GM12875 (cell line): ENCODE measurements at regions not wholly inside any gene's neighbourhood (a gene's known extent, or its start where the extent isn't known, plus 50 kb on each side); places are given as distances from the start of the nearest gene placed in this dataset.

Source experiments
- H3K4me3 ChIP-seq: one replicate; pipeline ENCODE4 v1.5.1; 2011; ENCODE audit warnings: low read depth, low read length, control low read depth
- CTCF ChIP-seq: IDR thresholded peaks from 2 replicates; pipeline ENCODE4 v1.5.1; 2011; ENCODE audit warnings: low read depth, mild to moderate bottlenecking, control low read depth, inconsistent platforms, low read length, moderate library complexity, borderline replicate concordance; ENCODE audit not compliant: insufficient read depth

GRCh38 chr20:60751826-60752225 lies 500.2 kb upstream of the CDH4 start:
- H3K4me3 ChIP-seq, result no peak overlapping the region
- no peak for TF ChIP-seq CTCF

GRCh38 chr20:60752741-60753420 lies 499.2 kb upstream of the CDH4 start:
- no peak overlapping the region for H3K4me3 ChIP-seq
- no peak for TF ChIP-seq CTCF

- no peak overlapping the region for H3K4me3 ChIP-seq
- no peak for TF ChIP-seq CTCF
Measured at GRCh38 chr20:60754856-60755255, 497.2 kb upstream of the CDH4 start.

GRCh38 chr20:60759651-60760050 lies 492.4 kb upstream of the CDH4 start:
- no peak for TF ChIP-seq CTCF
- no peak overlapping the region for H3K4me3 ChIP-seq

- H3K4me3 ChIP-seq, result no peak overlapping the region
- no peak for TF ChIP-seq CTCF
Measured at GRCh38 chr20:60760256-60761000, 491.6 kb upstream of the CDH4 start.

GRCh38 chr20:60761056-60761455 lies 491.0 kb upstream of the CDH4 start:
- no peak for TF ChIP-seq CTCF
- H3K4me3 ChIP-seq, result no peak overlapping the region

- no peak overlapping the region for H3K4me3 ChIP-seq
- no peak for TF ChIP-seq CTCF
Measured at GRCh38 chr20:60762386-60762785, 489.7 kb upstream of the CDH4 start.
